ENCODE measurements at regions not wholly inside any gene's neighbourhood (a gene's known extent, or its start where the extent isn't known, plus 50 kb on each side); places are given as distances from the start of the nearest gene placed in this dataset.

- TF ChIP-seq SUZ12 (IDR thresholded peaks at IDR 0.05; ENCODE audit: extremely low read depth, insufficient read depth, insufficient read length) (no peak), ZNF274 (IDR thresholded peaks at IDR 0.05; ENCODE audit: low read depth, low read length) (no peak), YY1 (IDR thresholded peaks at IDR 0.05; ENCODE audit: insufficient read depth, insufficient read length) (no peak)
These were observed 105.7 kb downstream of the SPRY4 start for GRCh38 chr5:142219146-142219545.
